GM23338 (cell line): ENCODE measurements at regions not wholly inside any gene's neighbourhood (a gene's known extent, or its start where the extent isn't known, plus 50 kb on each side); places are given as distances from the start of the nearest gene placed in this dataset.
A peak's percentile ranks its signal among the peaks of the same experiment; 100 is the strongest.

ENCODE experiments used
- ATAC-seq: fragments of 200-7000 bp; cut with Tn5 transposase; 3 replicates; pipeline ENCODE4 v1.9.1; 2020
- DNase-seq: peaks from one replicate; pipeline ENCODE4 v3.0.0-alpha.2; 2015; ENCODE audit warnings: low spot score
- H2AFZ ChIP-seq: fragments of 200-600 bp; sonication (generic); 2 replicates; pipeline ENCODE4 v1.8.0; 2016; ENCODE audit warnings: antibody characterized with exemption, mild to moderate bottlenecking, moderate library complexity
- H3F3A ChIP-seq: fragments of 200-600 bp; sonication (generic); replicated peaks from 2 replicates; pipeline ENCODE4 v1.8.0; 2017; ENCODE audit warnings: antibody characterized with exemption, mixed run types, low read depth
- H3K27ac ChIP-seq: fragments of 200-600 bp; sonication (generic); 2 replicates; pipeline ENCODE4 v1.6.1; 2016; ENCODE audit warnings: low read depth
- H3K27me3 ChIP-seq: fragments of 200-600 bp; sonication (generic); 2 replicates; pipeline ENCODE4 v1.8.0; 2016; ENCODE audit warnings: mild to moderate bottlenecking, mixed run types, moderate library complexity; ENCODE audit not compliant: insufficient read depth
- H3K36me3 ChIP-seq: fragments of 200-600 bp; sonication (generic); 2 replicates; pipeline ENCODE4 v1.8.0; 2016; ENCODE audit warnings: mild to moderate bottlenecking; ENCODE audit not compliant: insufficient read depth
- H3K4me1 ChIP-seq: fragments of 200-600 bp; sonication (generic); 2 replicates; pipeline ENCODE4 v1.8.0; 2016; ENCODE audit warnings: mild to moderate bottlenecking, moderate library complexity; ENCODE audit not compliant: insufficient read depth
- H3K4me2 ChIP-seq: fragments of 200-600 bp; sonication (generic); 2 replicates; pipeline ENCODE4 v1.7.1; 2017; ENCODE audit warnings: mixed run types
- H3K4me3 ChIP-seq: fragments of 200-600 bp; sonication (generic); 2 replicates; pipeline ENCODE4 v1.6.1; 2016; ENCODE audit warnings: mixed run types
- H3K79me2 ChIP-seq: fragments of 200-600 bp; sonication (generic); replicated peaks from 2 replicates; pipeline ENCODE4 v1.8.0; 2017; ENCODE audit warnings: mild to moderate bottlenecking; ENCODE audit not compliant: insufficient read depth
- H3K9me2 ChIP-seq: fragments of 200-600 bp; sonication (generic); 2 replicates; pipeline ENCODE4 v1.8.0; 2017; ENCODE audit not compliant: insufficient read depth
- H4K20me1 ChIP-seq: fragments of 200-600 bp; sonication (generic); replicated peaks from 2 replicates; pipeline ENCODE4 v1.8.0; 2017; ENCODE audit warnings: mild to moderate bottlenecking; ENCODE audit not compliant: insufficient read depth
- H3K27ac Mint-ChIP-seq: 2 replicates; pipeline ENCODE4 v1.8.0; 2020; ENCODE audit warnings: inconsistent platforms, mild to moderate bottlenecking, moderate library complexity, mixed read lengths
- H3K27me3 Mint-ChIP-seq: 3 replicates; pipeline ENCODE4 v1.8.0; 2022; ENCODE audit warnings: low read depth, mild to moderate bottlenecking, moderate library complexity, mixed read lengths, inconsistent platforms; ENCODE audit not compliant: insufficient read depth, poor library complexity
- H3K36me3 Mint-ChIP-seq: 3 replicates; pipeline ENCODE4 v1.8.0; 2021; ENCODE audit warnings: low read depth, mild to moderate bottlenecking, inconsistent platforms, moderate library complexity, mixed read lengths
- H3K4me1 Mint-ChIP-seq: 3 replicates; pipeline ENCODE4 v1.8.0; 2020; ENCODE audit warnings: mild to moderate bottlenecking, inconsistent platforms, mixed read lengths
- H3K4me3 Mint-ChIP-seq: 3 replicates; pipeline ENCODE4 v1.8.0; 2021; ENCODE audit warnings: moderate library complexity, mild to moderate bottlenecking, inconsistent platforms, mixed read lengths
- H3K9me3 Mint-ChIP-seq: 3 replicates; pipeline ENCODE4 v1.8.0; 2020; ENCODE audit warnings: moderate library complexity, mild to moderate bottlenecking, inconsistent platforms, mixed read lengths
- CREB1 ChIP-seq: fragments of 250-450 bp; sonication (Bioruptor Pico); IDR thresholded peaks from 2 replicates; pipeline ENCODE4 v1.5.0; 2020; ENCODE audit warnings: low read depth, mild to moderate bottlenecking, moderate library complexity
- EZH2 ChIP-seq: fragments of 200-600 bp; sonication (generic); IDR thresholded peaks from one replicate; pipeline ENCODE4 v1.8.0; 2017; ENCODE audit warnings: antibody characterized with exemption, mild to moderate bottlenecking, low read depth; ENCODE audit not compliant: unreplicated experiment
- EZH2phosphoT487 ChIP-seq: fragments of 200-600 bp; sonication (generic); IDR thresholded peaks from one replicate; pipeline ENCODE4 v1.8.1; 2018; ENCODE audit warnings: antibody characterized with exemption; ENCODE audit not compliant: unreplicated experiment
- JUNB ChIP-seq: IDR thresholded peaks from one replicate; pipeline ENCODE4 v1.6.1; 2016; ENCODE audit warnings: antibody characterized with exemption; ENCODE audit not compliant: unreplicated experiment
- NANOG ChIP-seq: IDR thresholded peaks from 2 replicates; pipeline ENCODE4 v1.6.1; 2016; ENCODE audit warnings: antibody characterized with exemption, borderline replicate concordance
- POLR2AphosphoS5 ChIP-seq: IDR thresholded peaks from 2 replicates; pipeline ENCODE4 v1.6.1; 2016; ENCODE audit warnings: antibody characterized with exemption, low read depth
- STAT1 ChIP-seq: IDR thresholded peaks from one replicate; pipeline ENCODE4 v1.6.1; 2016; ENCODE audit warnings: antibody characterized with exemption; ENCODE audit not compliant: unreplicated experiment
- ZNF331 ChIP-seq: fragments of 250-450 bp; sonication (Bioruptor Pico); IDR thresholded peaks from 2 replicates; pipeline ENCODE4 v1.5.0; 2020; ENCODE audit warnings: low read depth, mild to moderate bottlenecking, moderate library complexity
- TF ChIP-seq, protein P1 (sequence below): IDR thresholded peaks from one replicate; pipeline ENCODE4 v1.6.1; 2018; ENCODE audit warnings: antibody characterized with exemption; ENCODE audit not compliant: unreplicated experiment
- TF ChIP-seq, protein P2 (sequence below), 2 experiments: fragments of 200-600 bp in 1 of 2; sonication (generic) in 1 of 2; conservative IDR thresholded peaks; 2 replicates each; pipeline versions ENCODE4 v1.5.1 to v1.6.1; 2016 to 2017; ENCODE audit warnings: antibody characterized with exemption in 2 of 2, low read depth in 2 of 2, mild to moderate bottlenecking in 2 of 2, moderate library complexity in 1 of 2
- TF ChIP-seq, protein P3 (sequence below): IDR thresholded peaks from 2 replicates; pipeline ENCODE4 v1.6.1; 2016; ENCODE audit warnings: antibody characterized with exemption

DNA sequence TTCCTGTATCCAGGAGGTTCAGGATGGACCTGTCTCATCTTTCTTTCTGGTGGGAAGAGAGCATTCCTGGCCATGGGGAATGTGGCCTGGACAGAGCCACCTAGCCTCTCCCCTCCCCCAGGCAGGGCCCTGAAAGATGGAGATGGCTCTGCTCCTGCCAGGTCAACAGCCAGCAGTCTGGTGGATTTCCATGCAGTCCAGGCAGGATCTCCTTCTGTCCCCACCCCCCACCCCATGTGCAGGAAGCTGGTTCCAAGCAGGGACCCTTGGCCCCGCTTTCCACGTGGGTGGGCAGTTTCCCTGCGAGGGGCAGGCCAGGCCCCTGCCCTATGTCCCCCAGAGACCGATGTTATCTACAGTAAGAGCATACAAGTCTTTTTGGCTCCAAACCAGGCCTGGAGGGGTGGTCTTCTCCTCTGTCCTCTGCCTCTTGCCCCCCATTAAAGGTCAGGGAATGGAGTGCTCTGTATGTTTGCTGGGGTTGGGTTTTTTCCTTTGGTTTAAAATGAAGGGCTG lies 240.5 kb downstream of the SEC14L1 start (continued):
- TF ChIP-seq, protein P1, sequence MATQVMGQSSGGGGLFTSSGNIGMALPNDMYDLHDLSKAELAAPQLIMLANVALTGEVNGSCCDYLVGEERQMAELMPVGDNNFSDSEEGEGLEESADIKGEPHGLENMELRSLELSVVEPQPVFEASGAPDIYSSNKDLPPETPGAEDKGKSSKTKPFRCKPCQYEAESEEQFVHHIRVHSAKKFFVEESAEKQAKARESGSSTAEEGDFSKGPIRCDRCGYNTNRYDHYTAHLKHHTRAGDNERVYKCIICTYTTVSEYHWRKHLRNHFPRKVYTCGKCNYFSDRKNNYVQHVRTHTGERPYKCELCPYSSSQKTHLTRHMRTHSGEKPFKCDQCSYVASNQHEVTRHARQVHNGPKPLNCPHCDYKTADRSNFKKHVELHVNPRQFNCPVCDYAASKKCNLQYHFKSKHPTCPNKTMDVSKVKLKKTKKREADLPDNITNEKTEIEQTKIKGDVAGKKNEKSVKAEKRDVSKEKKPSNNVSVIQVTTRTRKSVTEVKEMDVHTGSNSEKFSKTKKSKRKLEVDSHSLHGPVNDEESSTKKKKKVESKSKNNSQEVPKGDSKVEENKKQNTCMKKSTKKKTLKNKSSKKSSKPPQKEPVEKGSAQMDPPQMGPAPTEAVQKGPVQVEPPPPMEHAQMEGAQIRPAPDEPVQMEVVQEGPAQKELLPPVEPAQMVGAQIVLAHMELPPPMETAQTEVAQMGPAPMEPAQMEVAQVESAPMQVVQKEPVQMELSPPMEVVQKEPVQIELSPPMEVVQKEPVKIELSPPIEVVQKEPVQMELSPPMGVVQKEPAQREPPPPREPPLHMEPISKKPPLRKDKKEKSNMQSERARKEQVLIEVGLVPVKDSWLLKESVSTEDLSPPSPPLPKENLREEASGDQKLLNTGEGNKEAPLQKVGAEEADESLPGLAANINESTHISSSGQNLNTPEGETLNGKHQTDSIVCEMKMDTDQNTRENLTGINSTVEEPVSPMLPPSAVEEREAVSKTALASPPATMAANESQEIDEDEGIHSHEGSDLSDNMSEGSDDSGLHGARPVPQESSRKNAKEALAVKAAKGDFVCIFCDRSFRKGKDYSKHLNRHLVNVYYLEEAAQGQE: no peak
- TF ChIP-seq, protein P2, sequence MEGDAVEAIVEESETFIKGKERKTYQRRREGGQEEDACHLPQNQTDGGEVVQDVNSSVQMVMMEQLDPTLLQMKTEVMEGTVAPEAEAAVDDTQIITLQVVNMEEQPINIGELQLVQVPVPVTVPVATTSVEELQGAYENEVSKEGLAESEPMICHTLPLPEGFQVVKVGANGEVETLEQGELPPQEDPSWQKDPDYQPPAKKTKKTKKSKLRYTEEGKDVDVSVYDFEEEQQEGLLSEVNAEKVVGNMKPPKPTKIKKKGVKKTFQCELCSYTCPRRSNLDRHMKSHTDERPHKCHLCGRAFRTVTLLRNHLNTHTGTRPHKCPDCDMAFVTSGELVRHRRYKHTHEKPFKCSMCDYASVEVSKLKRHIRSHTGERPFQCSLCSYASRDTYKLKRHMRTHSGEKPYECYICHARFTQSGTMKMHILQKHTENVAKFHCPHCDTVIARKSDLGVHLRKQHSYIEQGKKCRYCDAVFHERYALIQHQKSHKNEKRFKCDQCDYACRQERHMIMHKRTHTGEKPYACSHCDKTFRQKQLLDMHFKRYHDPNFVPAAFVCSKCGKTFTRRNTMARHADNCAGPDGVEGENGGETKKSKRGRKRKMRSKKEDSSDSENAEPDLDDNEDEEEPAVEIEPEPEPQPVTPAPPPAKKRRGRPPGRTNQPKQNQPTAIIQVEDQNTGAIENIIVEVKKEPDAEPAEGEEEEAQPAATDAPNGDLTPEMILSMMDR (conservative IDR thresholded peaks at IDR 0.05; ENCODE audit: low read depth in 2 of 2): no peak
- TF ChIP-seq JUNB: no peak
- TF ChIP-seq, protein P3, sequence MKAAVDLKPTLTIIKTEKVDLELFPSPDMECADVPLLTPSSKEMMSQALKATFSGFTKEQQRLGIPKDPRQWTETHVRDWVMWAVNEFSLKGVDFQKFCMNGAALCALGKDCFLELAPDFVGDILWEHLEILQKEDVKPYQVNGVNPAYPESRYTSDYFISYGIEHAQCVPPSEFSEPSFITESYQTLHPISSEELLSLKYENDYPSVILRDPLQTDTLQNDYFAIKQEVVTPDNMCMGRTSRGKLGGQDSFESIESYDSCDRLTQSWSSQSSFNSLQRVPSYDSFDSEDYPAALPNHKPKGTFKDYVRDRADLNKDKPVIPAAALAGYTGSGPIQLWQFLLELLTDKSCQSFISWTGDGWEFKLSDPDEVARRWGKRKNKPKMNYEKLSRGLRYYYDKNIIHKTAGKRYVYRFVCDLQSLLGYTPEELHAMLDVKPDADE: no peak
- no peak for TF ChIP-seq STAT1
- TF ChIP-seq EZH2phosphoT487: no peak

DNA sequence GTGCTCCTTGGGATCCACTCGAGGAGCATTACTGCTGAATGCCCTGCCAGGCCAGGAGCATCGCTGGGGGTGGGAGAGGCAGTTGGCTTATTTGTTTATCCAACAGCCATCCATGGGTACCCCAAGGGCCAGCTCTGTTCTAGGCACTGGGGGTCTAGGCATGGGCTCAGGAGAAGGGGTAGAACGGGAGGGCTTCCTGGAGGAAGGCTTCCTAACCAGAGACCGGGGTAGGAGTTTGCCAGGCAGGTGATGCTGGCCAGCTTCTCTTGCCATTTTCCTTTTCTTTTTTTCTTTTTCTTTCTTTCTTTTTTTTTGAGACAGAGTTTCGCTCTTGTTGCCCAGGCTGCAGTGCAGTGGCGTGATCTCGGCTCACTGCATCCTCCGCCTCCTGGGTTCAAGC lies 241.0 kb downstream of the SEC14L1 start:
- no peak for DNase-seq
- Mint-ChIP-seq H3K9me3 (no peaks in the 10 kb centered on the region), H3K27ac (peak overlapping the region; percentile 94; the same call in 1 of the 2 replicates), H3K27me3 (peaks cover 30% of the 10 kb centered on the region), H3K36me3 (no peaks in the 10 kb centered on the region), H3K4me3 (peak overlapping the region; percentile 29; the same call in 1 of the 3 replicates), H3K4me1 (peaks cover 91% of the 10 kb centered on the region)
- no peak overlapping the region for H3K4me3 ChIP-seq
- peaks cover 24% of the 10 kb centered on the region for H4K20me1 ChIP-seq
- no peak for ATAC-seq
- H3F3A ChIP-seq: no peaks in the 10 kb centered on the region
- peak overlapping the region; percentile 60 for H3K4me2 ChIP-seq
- peaks cover 98% of the 10 kb centered on the region for H3K79me2 ChIP-seq
- no peaks in the 10 kb centered on the region for H3K36me3 ChIP-seq
- H3K9me2 ChIP-seq: no peaks in the 10 kb centered on the region
- H2AFZ ChIP-seq: no peak overlapping the region
- no peaks in the 10 kb centered on the region for H3K27me3 ChIP-seq
- H3K4me1 ChIP-seq: peaks cover 55% of the 10 kb centered on the region
- peak overlapping the region; percentile 87 for H3K27ac ChIP-seq
- TF ChIP-seq, protein P3: no peak
- no peak for TF ChIP-seq NANOG
- TF ChIP-seq ZNF331 (CRISPR knock-in tag): no peak
- no peak for TF ChIP-seq EZH2
- TF ChIP-seq EZH2phosphoT487: no peak
- no peak for TF ChIP-seq STAT1
- no peak for TF ChIP-seq JUNB
- TF ChIP-seq POLR2AphosphoS5: no peak
- no peak for TF ChIP-seq CREB1 (CRISPR knock-in tag)
- TF ChIP-seq, protein P2 (conservative IDR thresholded peaks at IDR 0.05; ENCODE audit: low read depth in 2 of 2): no peak
- TF ChIP-seq, protein P1: no peak
